ENCODE measurements at regions not wholly inside any gene's neighbourhood (a gene's known extent, or its start where the extent isn't known, plus 50 kb on each side); places are given as distances from the start of the nearest gene placed in this dataset.
A peak's percentile ranks its signal among the peaks of the same experiment; 100 is the strongest.

DNA sequence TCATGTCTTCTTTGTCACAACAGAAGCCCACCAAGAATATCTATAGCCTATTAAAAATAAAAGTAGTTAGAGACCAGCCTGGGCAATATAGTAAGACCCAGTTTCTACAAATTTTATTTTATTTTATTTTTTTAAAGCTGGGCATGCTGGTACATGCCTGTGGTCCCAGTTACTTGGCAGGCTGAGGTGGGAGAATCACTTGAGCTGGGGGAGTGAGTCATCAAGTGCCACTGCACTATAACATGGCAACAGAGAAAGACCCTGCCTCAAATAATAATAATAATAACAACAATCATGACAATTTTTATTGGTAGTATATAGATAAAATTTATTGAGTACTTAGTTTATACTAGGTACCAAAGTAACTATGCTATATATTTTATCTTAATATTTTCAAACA is 93.0 kb upstream of the NPFFR2 start:
- FAIRE-seq, result no peak

DNA sequence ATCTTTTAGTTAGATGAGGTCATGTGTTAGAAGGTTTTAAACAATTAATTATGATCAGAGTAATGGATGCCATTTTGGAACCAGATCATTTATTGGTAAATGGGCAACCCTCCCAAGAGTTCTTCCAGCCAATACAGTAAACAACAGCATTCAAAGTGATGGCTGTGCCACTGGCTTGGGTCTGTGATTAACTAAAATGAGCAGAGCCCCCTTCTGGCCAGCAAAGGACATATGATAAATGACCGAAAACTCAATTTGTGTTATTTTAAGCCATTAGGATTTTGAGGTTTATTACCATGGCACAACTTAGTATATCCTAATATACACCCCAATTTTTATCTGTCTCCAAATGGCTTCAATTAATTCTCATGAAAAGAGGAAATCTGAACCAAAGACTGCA is 90.8 kb upstream of the NPFFR2 start:
- peak; percentile 81 for FAIRE-seq

GRCh38 chr4:71944956-71945355 is 86.8 kb upstream of the NPFFR2 start:
- FAIRE-seq, result no peak

- FAIRE-seq, result no peak
These were observed 86.0 kb upstream of the NPFFR2 start for GRCh38 chr4:71945791-71946190.

- no peak for FAIRE-seq
These were observed 72.8 kb upstream of the NPFFR2 start for GRCh38 chr4:71958978-71959377.

- no peak for FAIRE-seq
These were observed 69.1 kb upstream of the NPFFR2 start for GRCh38 chr4:71962622-71963264.

GRCh38 chr4:71974681-71975080 is 57.1 kb upstream of the NPFFR2 start:
- FAIRE-seq, result peak; percentile 63

- FAIRE-seq, result peak; percentile 3
These were observed 55.3 kb upstream of the NPFFR2 start for GRCh38 chr4:71976523-71976922.

DNA sequence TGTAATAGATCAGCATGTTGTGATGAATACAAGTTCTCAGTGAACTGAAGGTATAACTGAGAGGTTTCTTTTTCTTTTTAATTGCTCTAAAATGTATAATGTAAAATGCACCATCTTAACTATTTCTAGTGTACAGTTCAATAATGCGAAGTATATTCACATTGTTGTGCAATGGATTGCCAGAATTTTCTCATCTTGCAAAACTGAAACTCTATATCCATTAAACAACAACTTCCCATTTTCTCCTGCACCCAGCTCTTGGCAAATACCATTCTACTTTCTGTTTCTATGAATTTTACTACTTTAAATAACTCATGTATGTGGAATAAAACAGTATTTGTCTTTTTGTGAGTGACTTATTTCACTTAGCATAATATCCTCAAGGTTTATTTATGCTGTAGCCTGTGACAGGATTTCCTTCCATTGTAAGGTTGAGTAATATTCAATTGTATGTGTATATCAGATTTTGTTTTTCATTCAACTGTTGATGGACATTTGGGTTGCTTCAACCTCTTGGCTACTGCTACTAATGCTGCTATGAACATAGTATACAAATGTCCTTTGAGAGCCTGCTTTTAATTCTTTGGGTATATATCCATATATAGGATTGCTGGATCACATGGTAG is 53.5 kb upstream of the NPFFR2 start:
- no peak for FAIRE-seq

DNA sequence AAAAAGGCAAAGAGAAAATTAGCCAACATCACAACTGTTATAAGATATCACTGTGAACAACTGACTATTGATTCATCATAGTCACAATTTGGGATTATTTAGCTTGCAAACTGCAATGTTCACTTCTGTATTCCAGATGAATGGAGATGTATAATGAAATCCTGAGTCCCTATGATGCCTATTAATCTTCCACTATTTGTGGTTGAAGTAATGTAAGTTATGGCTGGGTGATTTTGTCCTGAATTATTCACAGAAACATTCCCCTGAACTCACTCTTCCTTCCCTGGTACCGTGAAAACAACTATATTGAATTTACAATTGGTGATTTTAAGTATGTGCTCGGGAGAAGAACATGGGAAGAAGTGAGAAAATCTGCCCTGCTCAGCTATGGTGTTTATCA is 50.8 kb upstream of the NPFFR2 start:
- no peak for FAIRE-seq

Measured in G401.6 (cell line).